HCT116 (cell line): ENCODE measurements at regions not wholly inside any gene's neighbourhood (a gene's known extent, or its start where the extent isn't known, plus 50 kb on each side); places are given as distances from the start of the nearest gene placed in this dataset.

Experiments used
- ATAC-seq: fragments of 200-7000 bp; cut with Tn5 transposase; 2 replicates; pipeline ENCODE4 v1.9.1; 2020; ENCODE audit warnings: mild to moderate bottlenecking, moderate library complexity
- BruUV-seq: library from RNA; stranded (reverse); fragments of 400-500 nt; replicated peaks from 2 replicates; lab custom pipeline; 2021; lab: Mats Ljungman, UMichigan
- CTCF ChIA-PET: fragments of 300-600 bp; sonication (Branson Sonifier 250); formaldehyde crosslinking; loops from one replicate; lab custom pipeline; 2021; ENCODE audit warnings: antibody characterized with exemption; lab: Charles Lee
- POLR2A ChIA-PET: fragments of 300-600, 350-600 bp; sonication (Branson Sonifier 250); formaldehyde crosslinking; loops from one replicate; lab custom pipeline; 2021; ENCODE audit warnings: antibody characterized with exemption; lab: Charles Lee
- RAD21 ChIA-PET, 2 experiments: fragments of 300-600 bp; sonication (Branson Sonifier 250); formaldehyde crosslinking; loops; one replicate each; lab custom pipeline; 2023; ENCODE audit warnings: low total read pairs in 2 of 2; ENCODE audit not compliant: uncharacterized antibody in 2 of 2, unreplicated experiment in 2 of 2, low non-redundant PET in 1 of 2; lab: Charles Lee
- DNase-seq: peaks from one replicate; pipeline ENCODE4 v3.0.0-alpha.2; 2010; ENCODE audit warnings: low read depth, low spot score
- H2AFZ ChIP-seq: fragments of 200-600 bp; shearing (Covaris generic), sonication (generic); 2 replicates; pipeline ENCODE4 v1.6.1; 2017; ENCODE audit warnings: low read depth, mixed run types, mixed read lengths, antibody characterized with exemption, low read length; ENCODE audit not compliant: poor library complexity, severe bottlenecking
- H3K27ac ChIP-seq: 2 replicates; pipeline ENCODE4 v1.5.1; 2012; ENCODE audit warnings: low read depth, low read length
- H3K27me3 ChIP-seq: fragments of 200-600 bp; sonication (generic); 2 replicates; pipeline ENCODE4 v1.6.1; 2016; ENCODE audit warnings: mixed run types, low read length, mixed read lengths; ENCODE audit not compliant: insufficient read depth
- H3K36me3 ChIP-seq, 2 experiments: fragments of 200-500 bp in 1 of 2; fragments of 200-600 bp in 1 of 2; sonication (Bioruptor generic) in 1 of 2; sonication (generic) in 1 of 2; 2 replicates each; pipeline versions ENCODE4 v1.5.1 to v1.6.1; 2014 to 2016; ENCODE audit warnings: low read length in 2 of 2, inconsistent platforms in 1 of 2, mixed read lengths in 1 of 2, mixed run types in 1 of 2; ENCODE audit not compliant: insufficient read depth in 2 of 2, control insufficient read depth in 1 of 2
- H3K4me1 ChIP-seq, 2 experiments: fragments of 200-600 bp in 1 of 2; sonication (generic) in 1 of 2; 2 replicates each; pipeline versions ENCODE4 v1.5.1 to v1.6.1; 2012 to 2017; ENCODE audit warnings: low read length in 2 of 2, inconsistent platforms in 1 of 2, mild to moderate bottlenecking in 1 of 2, mixed read lengths in 1 of 2, mixed run types in 1 of 2, moderate library complexity in 1 of 2; ENCODE audit not compliant: insufficient read depth in 2 of 2, control insufficient read depth in 1 of 2
- H3K4me2 ChIP-seq: fragments of 200-600 bp; sonication (generic); 2 replicates; pipeline ENCODE4 v1.6.1; 2017; ENCODE audit warnings: mixed run types, low read length, mixed read lengths
- H3K4me3 ChIP-seq, 2 experiments: fragments of 200-600 bp in 1 of 2; sonication (generic) in 1 of 2; replicated peaks in 1 of 2; 2 replicates each; pipeline ENCODE4 v1.5.1; 2011 to 2016; ENCODE audit warnings: low read length in 2 of 2, control low read depth in 1 of 2, low read depth in 1 of 2, mild to moderate bottlenecking in 1 of 2, mixed read lengths in 1 of 2, mixed run types in 1 of 2
- H3K79me2 ChIP-seq: fragments of 200-600 bp; sonication (generic); 2 replicates; pipeline ENCODE4 v1.6.1; 2017; ENCODE audit warnings: mild to moderate bottlenecking, mixed run types, low read length, moderate library complexity, mixed read lengths; ENCODE audit not compliant: insufficient read depth
- H3K9ac ChIP-seq: fragments of 200-600 bp; sonication (generic); 2 replicates; pipeline ENCODE4 v1.6.1; 2016; ENCODE audit warnings: low read length, mixed read lengths
- H3K9me2 ChIP-seq: fragments of 200-600 bp; sonication (generic), shearing (Covaris generic); 2 replicates; pipeline ENCODE4 v1.6.1; 2017; ENCODE audit warnings: mixed run types, mild to moderate bottlenecking, moderate library complexity; ENCODE audit not compliant: insufficient read depth
- H3K9me3 ChIP-seq, 2 experiments: fragments of 200-500 bp in 1 of 2; fragments of 200-600 bp in 1 of 2; sonication (Bioruptor generic) in 1 of 2; sonication (generic) in 1 of 2; 2 replicates each; pipeline ENCODE4 v1.6.1; 2014 to 2017; ENCODE audit warnings: low read length in 2 of 2, mixed read lengths in 2 of 2, inconsistent platforms in 1 of 2, low read depth in 1 of 2, mild to moderate bottlenecking in 1 of 2, mixed run types in 1 of 2, moderate library complexity in 1 of 2; ENCODE audit not compliant: control insufficient read depth in 1 of 2, insufficient read depth in 1 of 2
- H4K20me1 ChIP-seq: fragments of 200-600 bp; sonication (generic), shearing (Covaris generic); 2 replicates; pipeline ENCODE4 v1.6.1; 2017; ENCODE audit warnings: mixed run types, mild to moderate bottlenecking, moderate library complexity; ENCODE audit not compliant: insufficient read depth
- CBX3 ChIP-seq: IDR thresholded peaks from 2 replicates; pipeline ENCODE4 v1.6.1; 2012; ENCODE audit warnings: low read depth
- ELF1 ChIP-seq: IDR thresholded peaks from 2 replicates; pipeline ENCODE4 v1.6.1; 2012; ENCODE audit warnings: low read depth, borderline replicate concordance
- YY1 ChIP-seq: IDR thresholded peaks from 2 replicates; pipeline ENCODE4 v1.6.1; 2011; ENCODE audit warnings: low read length, low read depth, moderate library complexity, mild to moderate bottlenecking; ENCODE audit not compliant: insufficient replicate concordance; ENCODE audit errors: extremely low read depth
- ZFX ChIP-seq: fragments of 450-650 bp; IDR thresholded peaks from 2 replicates; pipeline ENCODE4 v1.6.1; 2017
- ZNF274 ChIP-seq: fragments of 200-500 bp; sonication (Bioruptor generic); IDR thresholded peaks from 2 replicates; pipeline ENCODE4 v1.6.1; 2014; ENCODE audit warnings: mild to moderate bottlenecking, low read depth, low read length, inconsistent platforms
- intact Hi-C: fragments of 100-400 bp; cut with micrococcal nuclease; formaldehyde crosslinking; loops from 2 replicates; pipeline ENCODE4 v1.10.0; 2022
- TF ChIP-seq, protein P1 (sequence below): IDR thresholded peaks from 2 replicates; pipeline ENCODE4 v1.6.1; 2012; ENCODE audit warnings: low read depth

DNA sequence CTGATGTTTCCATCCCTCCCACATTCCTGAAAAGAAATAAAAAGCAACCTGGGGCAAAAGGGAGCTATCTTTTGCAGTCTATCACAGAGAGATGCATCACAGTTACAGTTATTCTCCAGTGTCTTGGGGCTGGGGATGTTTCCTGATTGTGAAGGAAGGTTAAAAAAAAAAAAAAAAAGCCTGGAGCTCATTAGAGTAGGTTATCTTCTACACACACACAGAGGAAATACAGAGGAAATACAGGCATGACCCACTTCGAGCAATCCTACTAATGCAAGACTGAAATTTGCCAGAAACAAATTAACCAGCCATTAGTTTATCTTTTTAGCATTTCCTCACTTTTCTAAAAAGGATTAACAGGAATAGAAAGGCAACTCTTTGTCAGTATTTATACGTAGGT is 89.4 kb upstream of the CLMP start:
- no peaks in the 10 kb centered on the region for H3K79me2 ChIP-seq
- POLR2A ChIA-PET = no interaction called here
- no peaks in the 10 kb centered on the region for H3K9me3 ChIP-seq
- no peaks in the 10 kb centered on the region for H3K4me1 ChIP-seq
- intact Hi-C loops = no loop called here
- H2AFZ ChIP-seq = no peak overlapping the region
- TF ChIP-seq, protein P1, sequence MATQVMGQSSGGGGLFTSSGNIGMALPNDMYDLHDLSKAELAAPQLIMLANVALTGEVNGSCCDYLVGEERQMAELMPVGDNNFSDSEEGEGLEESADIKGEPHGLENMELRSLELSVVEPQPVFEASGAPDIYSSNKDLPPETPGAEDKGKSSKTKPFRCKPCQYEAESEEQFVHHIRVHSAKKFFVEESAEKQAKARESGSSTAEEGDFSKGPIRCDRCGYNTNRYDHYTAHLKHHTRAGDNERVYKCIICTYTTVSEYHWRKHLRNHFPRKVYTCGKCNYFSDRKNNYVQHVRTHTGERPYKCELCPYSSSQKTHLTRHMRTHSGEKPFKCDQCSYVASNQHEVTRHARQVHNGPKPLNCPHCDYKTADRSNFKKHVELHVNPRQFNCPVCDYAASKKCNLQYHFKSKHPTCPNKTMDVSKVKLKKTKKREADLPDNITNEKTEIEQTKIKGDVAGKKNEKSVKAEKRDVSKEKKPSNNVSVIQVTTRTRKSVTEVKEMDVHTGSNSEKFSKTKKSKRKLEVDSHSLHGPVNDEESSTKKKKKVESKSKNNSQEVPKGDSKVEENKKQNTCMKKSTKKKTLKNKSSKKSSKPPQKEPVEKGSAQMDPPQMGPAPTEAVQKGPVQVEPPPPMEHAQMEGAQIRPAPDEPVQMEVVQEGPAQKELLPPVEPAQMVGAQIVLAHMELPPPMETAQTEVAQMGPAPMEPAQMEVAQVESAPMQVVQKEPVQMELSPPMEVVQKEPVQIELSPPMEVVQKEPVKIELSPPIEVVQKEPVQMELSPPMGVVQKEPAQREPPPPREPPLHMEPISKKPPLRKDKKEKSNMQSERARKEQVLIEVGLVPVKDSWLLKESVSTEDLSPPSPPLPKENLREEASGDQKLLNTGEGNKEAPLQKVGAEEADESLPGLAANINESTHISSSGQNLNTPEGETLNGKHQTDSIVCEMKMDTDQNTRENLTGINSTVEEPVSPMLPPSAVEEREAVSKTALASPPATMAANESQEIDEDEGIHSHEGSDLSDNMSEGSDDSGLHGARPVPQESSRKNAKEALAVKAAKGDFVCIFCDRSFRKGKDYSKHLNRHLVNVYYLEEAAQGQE = no peak
- no peak for TF ChIP-seq ZFX
- TF ChIP-seq YY1 = no peak
- no peak for TF ChIP-seq ELF1
- H3K9me2 ChIP-seq = no peaks in the 10 kb centered on the region
- RAD21 ChIA-PET = no interaction called here
- CTCF ChIA-PET = no interaction called here
- H3K27ac ChIP-seq = no peak overlapping the region
- ATAC-seq = no peak
- BruUV-seq = no TSS peak
- H3K9ac ChIP-seq = no peak overlapping the region
- no peak for DNase-seq
- H3K4me3 ChIP-seq = no peak overlapping the region
- H3K27me3 ChIP-seq = peaks cover 29% of the 10 kb centered on the region
- no peaks in the 10 kb centered on the region for H4K20me1 ChIP-seq
- H3K4me2 ChIP-seq = no peak overlapping the region
- H3K36me3 ChIP-seq = no peaks in the 10 kb centered on the region

DNA sequence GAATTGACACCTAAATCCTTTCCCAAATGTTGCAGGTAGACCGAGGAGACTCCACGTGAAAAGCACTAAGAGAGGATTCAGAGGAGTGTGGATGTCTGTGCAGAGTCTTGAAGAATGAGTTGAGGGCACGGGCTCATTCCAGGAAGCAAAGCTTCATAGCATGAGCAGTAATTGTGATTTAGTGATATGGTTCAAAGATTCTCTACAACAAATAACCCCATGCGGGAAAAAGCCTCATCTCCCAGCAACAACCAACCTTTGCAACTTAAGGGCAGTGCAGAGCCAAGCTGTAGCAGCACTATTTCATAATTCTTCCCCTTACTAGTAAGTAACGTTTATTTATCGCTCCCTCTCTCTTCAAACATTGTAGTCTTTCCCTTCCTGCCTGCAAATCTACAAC is 87.5 kb upstream of the CLMP start:
- no peaks in the 10 kb centered on the region for H3K4me1 ChIP-seq
- DNase-seq (no peak), ATAC-seq (no peak)
- no peaks in the 10 kb centered on the region for H3K9me3 ChIP-seq
- H3K27me3 ChIP-seq = peaks cover 29% of the 10 kb centered on the region
- no peak overlapping the region for H3K4me2 ChIP-seq
- ChIA-PET POLR2A (no interaction called here), CTCF (no interaction called here), RAD21 (no interaction called here)
- TF ChIP-seq ZNF274 = no peak
- TF ChIP-seq CBX3 = no peak
- intact Hi-C loops = no loop called here
- no peaks in the 10 kb centered on the region for H3K9me2 ChIP-seq
- no peak overlapping the region for H3K27ac ChIP-seq
- no peak overlapping the region for H2AFZ ChIP-seq
- H3K9ac ChIP-seq = no peak overlapping the region
- H3K79me2 ChIP-seq = no peaks in the 10 kb centered on the region
- H3K36me3 ChIP-seq = no peaks in the 10 kb centered on the region
- H3K4me3 ChIP-seq = no peak overlapping the region
- H4K20me1 ChIP-seq = no peaks in the 10 kb centered on the region
- no TSS peak for BruUV-seq
